HepG2 (cell line): ENCODE measurements at regions not wholly inside any gene's neighbourhood (a gene's known extent, or its start where the extent isn't known, plus 50 kb on each side); places are given as distances from the start of the nearest gene placed in this dataset.

ENCODE experiments used
- ATAC-seq: fragments of 200-7000 bp; cut with Tn5 transposase; 3 replicates; pipeline ENCODE4 v1.9.1; 2020; ENCODE audit warnings: mild to moderate bottlenecking, moderate library complexity
- BruUV-seq: library from RNA; stranded (reverse); fragments of 400-500 nt; replicated peaks from 2 replicates; lab custom pipeline; 2021; lab: Mats Ljungman, UMichigan
- CTCF ChIA-PET: fragments of 300-600 bp; formaldehyde crosslinking; extraction: SDS; loops from one replicate; lab custom pipeline; 2021; ENCODE audit warnings: low total read pairs, inconsistent platforms, low intra/inter-chr PET ratio; lab: Yijun Ruan, JAX
- POLR2A ChIA-PET: fragments of 350-600 bp; sonication (Branson Sonifier 250); formaldehyde crosslinking; loops from one replicate; lab custom pipeline; 2020; ENCODE audit warnings: antibody characterized with exemption, inconsistent platforms; lab: Yijun Ruan, JAX
- DNase-seq: peaks from one replicate; pipeline ENCODE4 v3.0.0-alpha.2; 2015; ENCODE audit warnings: low spot score
- FAIRE-seq: peaks from 3 replicates; lab custom pipeline; 2011; peaks lifted over from hg19 to GRCh38; lab: Jason Lieb, UNC
- H2AFZ ChIP-seq: one replicate; pipeline ENCODE4 v1.6.1; 2011; ENCODE audit warnings: low read length, inconsistent platforms
- H3K27ac ChIP-seq: fragments of 300-600 bp; 3 replicates; pipeline ENCODE4 v1.8.0; 2011; ENCODE audit warnings: mixed run types, mild to moderate bottlenecking, mixed read lengths, low read length, inconsistent platforms; ENCODE audit not compliant: insufficient read depth; ENCODE audit errors: extremely low read length
- H3K27me3 ChIP-seq, 2 experiments: fragments of 200-600 bp in 1 of 2; 2 replicates in 1 of 2; 3 replicates in 1 of 2; pipeline versions ENCODE4 v1.6.0 to v1.8.0; 2011; ENCODE audit warnings: low read length in 2 of 2, mild to moderate bottlenecking in 2 of 2, moderate library complexity in 2 of 2, inconsistent platforms in 1 of 2; ENCODE audit not compliant: insufficient read depth in 2 of 2, control insufficient read depth in 1 of 2
- H3K36me3 ChIP-seq, 2 experiments: fragments of 200-600 bp in 1 of 2; replicated peaks in 1 of 2; 2 replicates in 1 of 2; 3 replicates in 1 of 2; pipeline versions ENCODE4 v1.5.1 to v1.8.0; 2011; ENCODE audit warnings: low read length in 2 of 2, inconsistent platforms in 1 of 2; ENCODE audit not compliant: insufficient read depth in 2 of 2, control insufficient read depth in 1 of 2
- H3K4me1 ChIP-seq: 2 replicates; pipeline ENCODE4 v1.5.1; 2012; ENCODE audit warnings: low read length, inconsistent platforms; ENCODE audit not compliant: insufficient read depth
- H3K4me2 ChIP-seq: 2 replicates; pipeline ENCODE4 v1.6.0; 2011; ENCODE audit warnings: low read depth, low read length, inconsistent platforms
- H3K4me3 ChIP-seq, 3 experiments: fragments of 200-600 bp in 1 of 3; sonication (generic), shearing (Covaris generic) in 1 of 3; replicated peaks in 1 of 3; 2 replicates each; pipeline ENCODE4 v1.5.1; 2011 to 2016; ENCODE audit warnings: low read length in 3 of 3, inconsistent platforms in 2 of 3, low read depth in 2 of 3, mild to moderate bottlenecking in 2 of 3, control low read depth in 1 of 3, mixed read lengths in 1 of 3; ENCODE audit not compliant: insufficient read depth in 1 of 3
- H3K79me2 ChIP-seq: one replicate; pipeline ENCODE4 v1.6.1; 2011; ENCODE audit warnings: low read length, inconsistent platforms; ENCODE audit not compliant: insufficient read depth
- H3K9ac ChIP-seq: 2 replicates; pipeline ENCODE4 v1.6.0; 2011; ENCODE audit warnings: mild to moderate bottlenecking, low read depth, low read length, inconsistent platforms; ENCODE audit not compliant: insufficient read depth
- H3K9me3 ChIP-seq: 2 replicates; pipeline ENCODE4 v1.5.1; 2012; ENCODE audit warnings: mild to moderate bottlenecking, low read length
- H4K20me1 ChIP-seq: 2 replicates; pipeline ENCODE4 v1.6.0; 2011; ENCODE audit warnings: inconsistent platforms, mild to moderate bottlenecking, low read length, moderate library complexity; ENCODE audit not compliant: insufficient read depth
- CEBPB ChIP-seq: IDR thresholded peaks from 2 replicates; pipeline ENCODE4 v1.6.1; 2011; ENCODE audit warnings: low read depth, low read length, improper control_type of control experiment, borderline replicate concordance
- DRAP1 ChIP-seq: IDR thresholded peaks from 2 replicates; pipeline ENCODE4 v1.6.1; 2016; ENCODE audit warnings: missing genetic modification reagents, missing compliant biosample characterization
- GATAD2A ChIP-seq: IDR thresholded peaks from 2 replicates; pipeline ENCODE4 v1.6.1; 2016
- YY1 ChIP-seq: IDR thresholded peaks from 2 replicates; pipeline ENCODE4 v1.6.1; 2011; ENCODE audit warnings: low read length, low read depth, moderate library complexity, mild to moderate bottlenecking; ENCODE audit not compliant: insufficient read depth, insufficient replicate concordance
- ZBTB4 ChIP-seq: sonication (generic); formaldehyde crosslinking; IDR thresholded peaks from 2 replicates; pipeline ENCODE4 v1.4.0; 2020; ENCODE audit warnings: missing genetic modification reagents, mild to moderate bottlenecking, borderline replicate concordance
- ZNF253 ChIP-seq: sonication (generic); formaldehyde crosslinking; IDR thresholded peaks from 2 replicates; pipeline ENCODE4 v1.8.0; 2022; ENCODE audit warnings: mild to moderate bottlenecking, missing genetic modification reagents, borderline replicate concordance
- ZNF282 ChIP-seq: fragments of 450-650 bp; IDR thresholded peaks from 2 replicates; pipeline ENCODE4 v1.6.1; 2018; ENCODE audit not compliant: partially characterized antibody
- ZNF335 ChIP-seq: sonication (generic); formaldehyde crosslinking; IDR thresholded peaks from 2 replicates; pipeline ENCODE4 v1.4.0; 2020; ENCODE audit warnings: missing genetic modification reagents
- ZNF574 ChIP-seq: sonication (generic); formaldehyde crosslinking; IDR thresholded peaks from 2 replicates; pipeline ENCODE4 v1.4.0; 2020; ENCODE audit warnings: missing genetic modification reagents
- WGBS: methylation state at CpG from one replicate; pipeline ENCODE4 v1.1.6; 2017; ENCODE audit warnings: low lambda C conversion rate; 5-methylcytosine and 5-hydroxymethylcytosine counted together
- in situ Hi-C: cut with HindIII; loops from 2 replicates; pipeline ENCODE4 v1.10.0; 2017; ENCODE audit warnings: low pct_unique_long_range_greater_than_20kb; ENCODE audit not compliant: extremely low pct_ligation_motif_present
- intact Hi-C: fragments of 100-400 bp; cut with micrococcal nuclease; formaldehyde crosslinking; loops from one replicate; pipeline ENCODE4 v1.10.0; 2022; ENCODE audit not compliant: unreplicated experiment

- Histone ChIP-seq H3K27me3 (no peaks in the 10 kb centered on the region), H3K9me3 (no peaks in the 10 kb centered on the region), H3K4me2 (no peak overlapping the region), H3K4me1 (no peaks in the 10 kb centered on the region), H3K4me3 (no peak overlapping the region), H2AFZ (no peak overlapping the region), H3K36me3 (no peaks in the 10 kb centered on the region), H3K79me2 (no peaks in the 10 kb centered on the region), H4K20me1 (no peaks in the 10 kb centered on the region), H3K9ac (no peak overlapping the region), H3K27ac (no peak overlapping the region)
- DNase-seq: no peak
- FAIRE-seq: no peak
- ChIA-PET POLR2A (no interaction called here), CTCF (no interaction called here)
- no peak for ATAC-seq
- intact Hi-C loops (loop anchor here (10.0 kb wide), 1 partner anchor 345 kb away; no protein-coding TSS in a partner anchor), in situ Hi-C loops (no loop called here)
- 27% methylated on average over 5 of the region's 5 CpGs for WGBS
- TF ChIP-seq CEBPB: peak; percentile 76
- no peak for TF ChIP-seq ZNF335 (CRISPR knock-in tag)
- no peak for TF ChIP-seq ZNF282
- BruUV-seq: no TSS peak
Observed at GRCh38 chr5:67509402-67510186, 313.0 kb upstream of the CD180 start.

- H3K79me2 ChIP-seq: no peaks in the 10 kb centered on the region
- H3K27ac ChIP-seq: no peak overlapping the region
- no TSS peak for BruUV-seq
- no peaks in the 10 kb centered on the region for H3K36me3 ChIP-seq
- no peaks in the 10 kb centered on the region for H4K20me1 ChIP-seq
- FAIRE-seq (no peak), ATAC-seq (no peak), DNase-seq (no peak)
- no peak overlapping the region for H3K9ac ChIP-seq
- WGBS: 24% methylated on average over 2 of the region's 2 CpGs
- ChIA-PET CTCF (no interaction called here), POLR2A (no interaction called here)
- H3K27me3 ChIP-seq: no peaks in the 10 kb centered on the region
- no peak overlapping the region for H3K4me3 ChIP-seq
- in situ Hi-C loops: no loop called here
- H3K4me2 ChIP-seq: no peak overlapping the region
- no peaks in the 10 kb centered on the region for H3K9me3 ChIP-seq
- H2AFZ ChIP-seq: no peak overlapping the region
- no peaks in the 10 kb centered on the region for H3K4me1 ChIP-seq
- intact Hi-C loops: no loop called here
- TF ChIP-seq GATAD2A (CRISPR knock-in tag) (no peak), ZBTB4 (CRISPR knock-in tag) (no peak), YY1 (no peak), ZNF253 (CRISPR knock-in tag) (no peak), DRAP1 (CRISPR knock-in tag) (no peak), ZNF574 (no peak)
Observed at GRCh38 chr5:67506241-67506640, 309.6 kb upstream of the CD180 start.
